Dedifferentiated amniotic fluid mesenchymal stem cell (primary cell): ENCODE measurements at regions not wholly inside any gene's neighbourhood (a gene's known extent, or its start where the extent isn't known, plus 50 kb on each side); places are given as distances from the start of the nearest gene placed in this dataset.
"Not testable (repeated sequence)": the region's sequence is repeated elsewhere in the genome, so short reads cannot be mapped to it uniquely, and the experiment has no call there.

Experiments used
- DNase-seq: peaks from one replicate; pipeline ENCODE4 v3.0.0-alpha.2; 2016; ENCODE audit errors: extremely low spot score

DNA sequence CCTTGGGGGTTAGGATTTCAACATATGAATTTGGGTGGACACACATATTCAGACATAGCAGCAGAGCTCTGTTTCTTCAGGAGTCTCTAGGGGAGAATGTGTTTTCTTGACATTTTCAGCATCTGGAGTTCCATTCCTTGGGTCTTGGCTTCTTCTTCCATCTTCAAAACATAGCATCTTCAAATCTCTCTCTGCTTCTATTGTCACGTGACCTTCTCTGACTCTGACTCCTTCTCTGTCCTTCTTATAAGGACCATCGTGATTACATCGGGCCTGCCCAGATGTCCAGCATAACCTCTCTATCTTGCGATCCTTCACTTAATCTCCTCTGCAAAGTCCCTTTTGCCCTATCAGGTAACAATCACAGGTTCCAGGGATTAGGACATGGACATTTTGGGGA, 101.0 kb upstream of the CHD6 start:
- DNase-seq = no peak

DNA sequence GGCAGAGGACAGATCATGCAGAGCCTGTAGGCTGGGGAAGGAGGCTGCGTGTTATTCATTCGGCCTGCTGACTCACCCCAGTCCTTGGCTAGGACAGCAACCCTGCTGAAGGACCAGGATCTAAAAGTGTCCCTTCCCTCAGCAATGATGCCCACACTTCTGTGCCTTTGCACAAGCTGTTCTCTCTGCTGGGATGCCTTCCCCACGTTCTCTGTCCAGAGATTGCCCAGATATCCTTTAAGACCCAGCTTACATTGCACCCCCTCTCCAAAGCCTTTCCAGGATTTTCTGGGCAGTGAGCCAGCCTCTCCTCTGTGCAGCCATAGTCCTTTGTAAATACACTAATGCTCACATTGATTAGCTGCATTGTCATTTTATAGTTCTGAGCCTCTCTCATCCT, 99.3 kb upstream of the CHD6 start:
- no peak for DNase-seq

DNA sequence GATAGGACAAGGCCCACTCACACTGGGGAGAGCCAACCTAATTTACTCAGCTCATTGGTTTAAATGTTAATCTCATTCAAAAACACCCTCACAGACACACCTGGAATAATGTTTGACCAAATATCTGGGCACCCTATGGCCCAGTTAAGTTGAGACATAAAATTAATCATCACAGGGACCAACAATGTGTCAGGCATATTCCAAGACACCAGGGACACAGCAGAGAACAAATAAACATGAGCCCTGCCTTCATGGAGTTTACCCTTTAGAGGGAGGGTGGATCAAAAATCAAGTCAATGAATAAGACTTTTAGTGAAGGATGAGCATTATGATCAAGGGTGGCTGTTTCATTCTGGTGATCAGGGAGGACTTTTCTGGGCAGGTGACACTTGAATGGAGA, 98.7 kb upstream of the CHD6 start:
- no peak for DNase-seq

DNA sequence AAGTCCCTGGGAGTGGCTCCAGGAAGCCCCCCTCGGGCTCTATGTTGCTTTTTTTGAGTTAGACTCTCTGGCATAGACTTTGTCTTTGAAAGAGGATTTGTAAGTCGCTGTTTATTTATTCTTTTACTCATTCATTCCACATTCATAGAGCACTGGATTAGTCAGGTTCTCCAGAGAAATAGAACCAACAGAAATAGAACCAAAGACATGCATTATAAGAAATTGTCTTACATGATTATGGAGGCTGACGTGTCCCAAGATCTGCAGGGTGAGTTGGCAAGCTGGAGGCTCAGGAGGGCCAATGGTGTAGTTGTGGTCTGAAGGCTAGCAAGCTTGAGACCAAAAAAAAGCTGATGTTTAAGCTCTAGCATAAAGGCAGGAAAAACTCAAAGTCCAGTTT, 98.3 kb upstream of the CHD6 start:
- no peak for DNase-seq

DNA sequence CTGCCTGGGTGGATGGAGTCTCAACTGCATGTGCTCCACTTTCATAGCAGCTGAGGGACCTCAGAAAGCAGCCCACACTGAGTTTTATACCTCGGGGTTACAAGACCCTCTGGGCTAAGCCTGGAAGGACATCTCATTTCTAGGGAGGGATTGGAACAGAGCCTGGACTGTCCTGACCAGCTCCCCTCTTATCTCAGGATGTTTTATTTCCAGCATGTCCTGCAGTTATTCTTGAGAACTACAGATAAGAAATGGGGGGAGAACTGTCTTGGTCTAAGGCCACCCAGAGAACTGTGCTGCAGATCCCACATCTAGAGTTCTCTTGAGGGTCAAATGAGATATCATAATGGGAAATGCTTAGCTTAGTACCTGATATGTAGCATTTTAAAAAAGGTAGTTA, 97.3 kb upstream of the CHD6 start:
- DNase-seq = no peak

DNA sequence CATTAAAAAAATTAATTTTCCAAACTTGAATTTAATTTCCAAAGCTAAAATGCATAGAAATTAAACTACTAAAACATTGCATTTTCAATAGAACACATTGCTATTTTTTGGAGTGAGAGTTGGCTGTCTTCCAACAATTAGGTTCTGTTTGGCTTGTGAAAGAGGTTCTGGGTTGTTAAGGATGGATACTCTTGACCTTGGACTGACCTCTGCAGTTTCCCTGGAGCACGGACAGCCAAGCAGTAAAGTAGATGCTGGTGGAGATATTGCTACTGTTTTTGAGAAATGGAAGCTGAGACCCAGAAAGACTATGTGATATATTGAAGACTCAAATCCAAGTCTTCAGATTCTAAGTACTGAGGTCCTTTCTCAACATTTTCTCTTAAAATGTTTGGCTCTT, 95.9 kb upstream of the CHD6 start:
- DNase-seq = no peak

DNA sequence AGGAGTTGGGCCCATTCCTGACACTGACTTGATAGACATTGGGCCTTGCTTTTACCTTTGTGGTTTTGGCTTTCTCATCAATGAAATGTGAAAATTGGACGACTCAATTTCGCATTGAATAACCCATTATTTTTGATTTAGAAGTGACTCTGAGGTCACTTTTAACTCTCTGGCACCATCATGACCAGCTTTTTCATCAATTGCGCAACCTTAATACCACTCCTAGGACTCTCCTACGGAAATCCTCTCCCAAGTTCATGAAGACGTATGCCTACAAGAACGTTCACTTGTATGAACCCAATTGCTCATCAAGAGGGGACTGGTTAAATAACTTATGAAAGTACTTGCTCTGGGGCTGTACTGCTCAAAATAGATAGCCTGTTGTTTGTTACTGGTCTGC, 86.7 kb upstream of the CHD6 start:
- no peak for DNase-seq

DNA sequence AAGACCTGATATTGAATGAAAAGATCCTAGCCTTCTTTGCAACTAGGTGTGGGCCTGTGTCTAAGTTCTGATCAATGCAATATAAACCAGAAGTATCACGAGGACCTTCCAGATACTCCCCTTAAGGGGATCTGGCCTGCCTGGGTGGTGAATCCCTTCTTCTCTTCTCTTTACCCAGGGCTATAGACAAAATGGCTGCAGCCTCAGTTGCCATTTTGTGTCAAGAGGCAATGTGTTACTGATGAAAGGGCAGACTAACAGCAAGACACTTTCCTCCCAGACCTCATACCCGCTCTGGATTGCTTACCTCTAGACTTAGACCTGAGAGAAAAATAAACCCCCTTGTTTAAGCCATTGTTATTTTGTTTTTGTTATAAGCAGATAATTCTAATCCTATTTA, 84.5 kb upstream of the CHD6 start:
- DNase-seq = no peak

DNA sequence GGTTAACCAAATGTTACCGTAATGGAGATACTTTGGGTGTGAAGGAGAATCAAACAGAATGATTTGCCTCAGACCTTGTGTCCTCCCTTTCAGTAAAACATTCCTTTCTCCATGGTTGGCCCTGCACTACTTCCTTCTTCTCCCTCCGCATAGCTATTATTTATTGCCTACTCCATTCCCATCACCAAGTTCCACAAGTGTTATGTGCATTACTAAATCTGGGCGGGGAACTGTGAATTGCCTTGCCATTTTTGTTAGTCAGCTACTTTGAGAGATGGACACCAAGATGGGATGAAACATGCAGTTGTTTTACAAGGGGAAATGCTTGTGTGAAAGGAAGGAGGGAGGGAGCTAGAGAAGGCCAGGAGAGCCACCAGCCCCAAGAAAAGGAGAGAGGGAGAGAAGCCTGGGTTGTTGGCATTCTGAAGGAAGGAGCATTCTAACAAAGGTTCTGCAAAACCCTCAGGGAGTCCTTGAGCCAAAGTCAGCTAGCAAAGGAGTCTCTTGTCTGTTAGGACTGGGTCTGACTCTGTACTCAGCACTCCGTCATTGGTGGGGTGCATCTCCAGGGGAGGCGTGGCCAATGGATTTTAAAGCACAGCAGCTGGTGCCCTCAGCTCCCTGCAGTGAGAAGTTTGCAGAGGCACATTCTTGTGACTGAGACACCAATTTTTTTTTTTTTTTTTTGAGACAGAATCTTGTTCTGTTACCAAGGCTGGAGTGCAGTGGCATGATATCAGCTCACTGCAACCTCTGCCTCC, 83.6 kb upstream of the CHD6 start:
- no peak for DNase-seq

DNA sequence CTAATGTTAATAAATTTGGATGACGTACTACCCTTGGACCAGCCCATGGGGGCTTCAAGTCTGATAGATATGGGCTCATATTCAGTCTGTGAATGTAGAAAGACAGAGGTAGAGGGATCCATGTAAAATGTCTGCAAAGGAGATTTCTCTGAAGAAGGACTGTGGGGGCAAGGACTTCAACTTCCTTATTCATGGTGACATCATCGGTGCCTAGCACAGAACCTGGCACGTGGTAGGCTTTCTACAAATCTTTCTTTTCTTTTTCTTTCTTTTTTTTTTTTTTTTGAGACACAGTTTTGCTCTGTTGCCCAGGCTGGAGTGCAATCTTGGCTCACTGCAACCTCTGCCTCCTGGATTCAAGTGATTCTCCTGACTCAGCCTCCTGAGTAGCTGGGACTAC, 81.5 kb upstream of the CHD6 start:
- not testable (repeated sequence) for DNase-seq

DNA sequence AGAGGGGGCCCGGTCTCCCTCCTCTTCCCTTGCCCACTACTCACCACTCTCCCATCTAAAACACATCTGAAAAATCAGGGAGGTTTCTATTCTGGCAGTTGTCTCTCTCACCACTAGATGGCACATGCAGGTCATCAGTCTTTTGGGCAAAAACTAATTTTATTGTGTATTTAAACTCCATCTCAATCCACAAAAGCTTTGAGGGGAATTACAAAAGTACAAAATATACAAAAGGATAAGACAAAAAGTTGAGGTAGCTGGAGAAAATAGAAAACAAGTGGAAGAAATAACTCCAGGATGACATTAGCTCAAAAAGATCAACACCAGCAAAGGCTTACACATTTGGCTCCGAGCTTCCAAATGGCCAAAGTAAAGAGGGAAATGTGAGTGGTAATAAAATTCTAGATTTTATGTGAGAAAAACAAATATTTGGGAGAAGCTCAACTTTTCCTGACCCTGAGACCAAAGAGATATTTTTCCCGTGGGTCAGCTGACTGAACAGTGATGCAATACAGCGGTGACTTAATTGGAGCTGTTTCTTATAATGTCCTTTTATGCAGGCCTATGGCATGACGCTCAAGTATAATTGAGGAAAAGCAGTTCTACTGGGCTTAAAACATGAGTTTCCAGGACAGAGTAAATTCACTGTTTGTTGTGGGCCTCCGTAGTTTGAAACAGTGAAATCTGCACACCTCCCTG, 79.8 kb upstream of the CHD6 start:
- DNase-seq = peak; percentile 25

DNA sequence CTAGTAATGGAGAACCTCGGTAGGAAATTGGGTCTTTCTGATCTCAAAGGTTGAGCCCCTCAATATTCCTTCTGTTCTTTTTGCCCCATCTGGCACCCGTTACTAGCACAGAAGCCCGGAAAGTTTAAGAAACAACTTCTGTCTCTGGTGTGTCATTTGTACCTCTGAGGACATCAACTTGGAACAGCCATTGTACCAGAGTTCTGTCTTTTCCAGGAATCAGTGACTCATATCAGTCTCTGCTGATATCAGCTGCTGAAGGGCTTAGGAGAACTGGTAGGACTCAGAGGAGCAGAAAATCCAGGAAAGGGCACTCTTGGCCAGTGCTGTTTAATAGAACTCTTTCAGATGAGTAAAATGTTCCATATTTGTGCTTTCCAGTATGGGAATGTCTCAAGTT, 78.3 kb upstream of the CHD6 start:
- DNase-seq = no peak

DNA sequence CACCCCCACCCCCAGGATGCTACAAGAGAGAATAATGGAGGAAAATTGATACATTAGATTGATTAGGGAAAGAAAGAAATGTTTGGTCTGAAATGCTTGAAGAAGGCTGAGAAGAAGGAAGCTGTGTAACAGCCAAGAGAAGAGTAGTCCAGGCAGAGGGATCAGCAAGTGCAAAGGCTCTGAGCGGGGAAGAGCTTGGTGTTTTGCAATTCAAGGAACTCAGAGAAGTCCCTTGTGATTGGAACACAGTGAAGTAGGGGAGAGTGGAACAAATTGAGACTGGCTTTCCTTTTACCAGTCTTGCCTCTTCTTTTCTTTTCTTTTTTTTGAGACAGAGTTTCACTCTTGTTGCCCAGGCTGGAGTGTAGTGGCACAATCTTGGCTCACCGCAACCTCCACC, 76.6 kb upstream of the CHD6 start:
- DNase-seq = no peak

DNA sequence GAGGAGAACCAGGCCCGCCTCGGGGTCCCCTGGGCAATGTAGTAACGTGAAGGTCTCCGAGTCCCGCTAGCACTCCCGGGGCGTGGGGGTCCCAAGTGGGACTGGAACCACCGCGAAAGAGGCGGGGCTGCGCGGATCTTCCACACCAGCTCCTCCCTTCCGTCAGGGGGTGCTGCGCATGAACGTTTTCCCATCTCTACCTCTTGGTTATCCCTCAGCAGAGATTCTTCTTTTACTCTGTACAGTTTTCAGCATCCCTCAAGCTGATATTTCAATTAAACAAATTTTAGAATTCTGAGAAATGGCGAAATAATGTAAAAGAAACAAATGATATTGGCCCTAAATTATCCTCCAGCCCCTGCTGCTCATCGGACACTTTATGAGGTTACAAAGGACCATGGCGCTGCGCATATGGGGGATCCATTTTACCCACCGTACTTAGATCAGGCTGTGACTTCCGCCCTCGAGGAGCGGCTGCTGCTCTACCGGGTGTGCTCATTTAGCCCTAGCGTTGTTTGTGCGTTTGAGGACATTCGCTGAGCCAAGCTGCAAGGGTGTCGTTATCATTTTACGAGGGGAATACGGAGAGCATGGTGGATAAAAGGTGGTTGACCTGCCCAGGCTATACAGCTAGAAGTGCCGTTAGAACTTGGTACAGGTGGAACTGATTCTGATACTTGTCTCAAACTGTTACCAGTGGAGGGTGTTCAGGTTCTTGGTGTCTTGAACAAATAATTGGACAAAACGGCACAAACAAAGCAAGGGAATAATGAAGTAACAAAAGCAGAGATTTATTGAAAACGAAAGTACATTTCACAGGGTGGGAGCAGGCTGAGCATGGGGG, 75.2 kb upstream of the CHD6 start:
- peak; percentile 80 for DNase-seq

DNA sequence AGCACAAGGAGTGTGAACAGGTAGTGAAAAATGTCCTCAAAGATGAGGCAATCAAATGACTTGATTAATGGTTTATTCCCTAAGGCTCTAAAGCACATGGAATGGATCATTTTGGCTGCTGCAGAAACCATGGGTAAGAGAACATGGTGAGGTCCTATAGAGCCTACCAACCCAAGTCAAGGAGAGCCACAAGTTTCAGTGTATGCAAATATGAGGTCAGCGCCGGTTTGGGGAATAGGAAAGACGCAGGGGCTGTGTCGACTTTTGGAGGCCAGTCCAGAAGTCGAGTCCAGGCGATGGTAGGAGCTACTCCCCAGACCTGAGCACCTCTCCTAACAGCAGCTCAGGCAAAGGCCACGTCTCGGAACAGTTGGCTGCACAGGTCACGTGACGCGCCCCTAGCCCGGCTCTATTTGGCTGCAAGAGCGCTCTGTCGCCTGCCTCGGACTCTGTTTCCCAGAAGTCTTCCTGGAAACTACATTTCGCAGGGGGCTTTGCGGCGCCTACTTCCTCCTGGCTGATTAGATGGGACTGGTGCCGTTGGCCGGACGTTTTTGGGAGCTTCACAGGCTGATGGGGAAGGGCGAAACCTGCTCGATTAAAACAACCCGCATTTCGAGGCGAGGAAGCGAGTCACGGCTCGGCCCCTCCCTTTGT, 74.4 kb upstream of the CHD6 start:
- DNase-seq = peak; percentile 61

DNA sequence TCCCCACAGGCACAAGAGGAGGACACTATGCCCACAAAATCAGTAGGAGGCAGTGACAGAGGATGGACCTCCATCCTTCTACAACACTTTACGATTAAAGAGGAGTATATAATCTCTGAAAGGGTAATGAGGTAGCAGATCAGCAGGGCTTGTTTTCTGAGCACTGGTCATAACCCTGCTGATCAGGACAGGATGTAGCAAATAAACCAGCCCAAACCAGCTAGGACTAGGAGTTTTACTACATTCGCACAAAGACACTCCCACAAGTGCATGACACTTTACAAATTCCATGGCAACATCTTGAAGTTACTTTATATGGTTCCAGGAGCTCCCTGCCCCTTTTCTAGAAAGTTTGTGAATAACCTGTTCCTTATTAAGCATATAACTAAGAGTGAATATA, 73.3 kb upstream of the CHD6 start:
- DNase-seq = no peak

DNA sequence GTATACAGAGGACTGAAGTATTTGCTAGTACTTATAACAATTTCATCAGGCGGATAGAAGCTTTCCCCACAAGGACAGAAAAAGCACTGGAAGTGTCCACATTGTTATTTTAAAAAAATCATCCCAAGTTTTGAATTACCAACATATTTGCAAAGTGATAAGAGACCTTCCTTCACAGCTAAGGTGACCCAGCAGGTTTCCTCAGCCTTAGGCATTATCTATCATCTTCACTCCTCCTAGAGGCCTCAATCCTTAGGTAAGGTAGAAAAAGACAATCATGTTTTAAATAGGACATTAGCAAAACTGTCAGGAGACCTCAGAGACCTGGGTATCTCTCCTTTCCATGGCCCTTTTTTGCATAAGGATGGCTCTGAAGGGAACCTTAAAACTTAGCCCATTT, 72.5 kb upstream of the CHD6 start:
- no peak for DNase-seq

DNA sequence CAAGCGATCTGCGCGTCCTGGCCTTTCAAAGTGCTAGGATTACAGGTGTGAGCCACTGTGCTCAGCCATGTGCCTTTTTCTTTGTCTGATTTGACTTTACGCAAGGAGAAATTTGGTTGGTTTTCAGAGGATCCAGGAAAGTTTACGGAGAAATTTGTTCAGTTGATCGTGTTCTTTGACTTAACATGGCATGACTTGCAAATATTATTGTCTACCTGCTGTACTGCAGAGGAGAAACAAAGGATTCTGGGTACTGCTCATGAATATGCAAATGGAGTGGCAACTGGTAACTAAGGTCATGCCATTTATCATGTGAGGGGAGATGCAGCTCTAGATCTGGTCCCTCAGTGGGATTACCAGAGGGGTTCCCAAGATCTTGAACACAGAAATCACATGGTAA, 68.8 kb upstream of the CHD6 start:
- DNase-seq = no peak

DNA sequence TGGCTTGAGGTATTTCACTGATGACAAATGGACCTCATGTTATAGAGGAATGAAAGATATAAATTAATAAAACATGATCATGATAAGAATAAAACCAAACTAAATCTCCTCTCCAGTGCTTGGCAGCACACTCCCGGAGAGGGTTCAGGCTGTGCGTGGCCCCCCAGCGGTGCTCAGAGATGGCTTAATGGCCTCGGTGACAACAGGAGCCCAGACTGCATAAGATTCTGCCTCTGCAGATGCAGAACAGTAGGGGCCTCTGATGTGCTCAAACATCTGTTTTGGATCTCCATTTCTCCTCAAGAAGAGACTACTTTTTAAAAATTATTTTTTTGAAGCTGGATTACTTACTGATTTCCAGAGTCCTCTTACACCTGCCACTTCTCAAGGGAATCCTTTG, 67.0 kb upstream of the CHD6 start:
- DNase-seq = not testable (repeated sequence)

DNA sequence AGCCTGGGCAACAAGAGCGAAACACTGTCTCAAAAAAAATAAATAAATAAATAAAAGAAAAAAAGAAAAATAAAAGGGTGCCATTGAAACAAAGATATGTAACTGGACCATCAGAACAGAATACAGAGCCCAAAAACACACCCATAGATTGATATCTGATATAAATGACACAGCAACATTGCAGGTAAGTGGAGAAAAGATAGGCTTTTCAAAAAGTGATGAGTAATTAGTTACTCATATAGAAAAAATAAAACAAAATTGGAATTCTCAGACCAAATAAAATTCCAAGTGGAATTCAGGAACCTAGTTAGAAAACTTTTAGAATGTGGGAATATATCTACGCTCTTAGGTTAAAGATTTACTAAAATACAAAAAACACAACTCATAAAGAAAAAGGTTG, 60.6 kb upstream of the CHD6 start:
- no peak for DNase-seq

DNA sequence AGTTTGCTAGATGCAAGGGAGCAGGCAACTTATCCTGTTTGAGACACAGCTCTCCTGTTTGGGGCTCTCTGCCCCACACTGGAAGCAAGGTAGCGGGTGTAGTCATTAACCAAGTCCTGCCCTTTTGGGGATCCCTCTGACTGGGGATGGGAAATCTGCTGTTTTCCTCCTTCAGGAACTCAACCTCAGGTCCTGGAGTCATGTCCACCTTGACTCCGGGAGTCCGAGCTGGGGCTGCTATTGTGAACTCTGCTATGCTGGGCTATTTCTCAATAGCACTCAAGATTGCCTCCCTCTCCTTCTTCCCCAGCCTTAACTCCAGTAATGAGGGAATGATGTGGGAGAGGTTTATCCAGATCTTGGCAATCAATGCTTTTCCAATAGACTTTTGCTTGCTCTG, 54.1 kb upstream of the CHD6 start:
- no peak for DNase-seq

DNA sequence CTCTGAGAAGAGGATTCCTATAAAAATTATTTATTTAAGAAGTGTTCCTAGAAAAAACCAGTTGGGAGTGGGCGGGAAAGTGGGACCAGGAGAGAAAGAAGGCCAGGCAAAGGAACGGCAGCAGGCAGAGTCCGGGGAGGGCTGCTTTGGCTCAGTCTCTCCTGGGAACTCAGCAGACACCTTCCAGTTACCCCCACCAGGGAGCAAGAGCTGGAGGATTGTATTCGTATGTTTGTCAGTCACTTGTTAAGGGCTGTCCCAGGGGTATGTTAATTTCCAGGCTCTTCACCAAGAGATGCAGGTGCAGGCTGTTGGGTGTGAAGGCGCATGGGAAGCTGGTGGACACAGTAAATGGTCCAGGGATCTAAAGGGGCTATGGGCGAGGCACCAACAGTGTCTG, 53.0 kb upstream of the CHD6 start:
- no peak for DNase-seq
